GM18498 (cell line): ENCODE measurements at regions not wholly inside any gene's neighbourhood (a gene's known extent, or its start where the extent isn't known, plus 50 kb on each side); places are given as distances from the start of the nearest gene placed in this dataset.
"Not testable (repeated sequence)": the region's sequence is repeated elsewhere in the genome, so short reads cannot be mapped to it uniquely, and the experiment has no call there.

Experiments used
- ATAC-seq: cut with Tn5 transposase; IDR thresholded peaks from one replicate; pipeline ENCODE4 v1.9.1; 2021; ENCODE audit warnings: mild to moderate bottlenecking, moderate library complexity; ENCODE audit not compliant: unreplicated experiment

- ATAC-seq, result no peak
Measured at GRCh38 chr7:127530148-127530547, 55.2 kb downstream of the GCC1 start.

- no peak for ATAC-seq
Measured at GRCh38 chr7:127527561-127527960, 57.8 kb downstream of the GCC1 start.

GRCh38 chr7:127525866-127526480 lies 59.4 kb downstream of the GCC1 start:
- no peak for ATAC-seq

- no peak for ATAC-seq
Measured at GRCh38 chr7:127516320-127516719, 69.1 kb downstream of the GCC1 start.

- no peak for ATAC-seq
Measured at GRCh38 chr7:127514499-127514898, 70.9 kb downstream of the GCC1 start.

- no peak for ATAC-seq
Measured at GRCh38 chr7:127513311-127513710, 72.1 kb downstream of the GCC1 start.

- no peak for ATAC-seq
Measured at GRCh38 chr7:127512663-127513062, 72.7 kb downstream of the GCC1 start.

- no peak for ATAC-seq
Measured at GRCh38 chr7:127504715-127505114, 80.7 kb downstream of the GCC1 start.

GRCh38 chr7:127501817-127502216 lies 83.6 kb downstream of the GCC1 start:
- ATAC-seq, result no peak

- no peak for ATAC-seq
Measured at GRCh38 chr7:127487381-127487780, 94.9 kb upstream of the ZNF800 start.

- ATAC-seq, result no peak
Measured at GRCh38 chr7:127486654-127487053, 94.1 kb upstream of the ZNF800 start.

- no peak for ATAC-seq
Measured at GRCh38 chr7:127485482-127485881, 93.0 kb upstream of the ZNF800 start.

GRCh38 chr7:127484954-127485353 lies 92.4 kb upstream of the ZNF800 start:
- ATAC-seq, result no peak

- no peak for ATAC-seq
Measured at GRCh38 chr7:127478461-127478860, 86.0 kb upstream of the ZNF800 start.

GRCh38 chr7:127478024-127478355 lies 85.5 kb upstream of the ZNF800 start:
- ATAC-seq, result no peak

GRCh38 chr7:127477295-127478023 lies 85.0 kb upstream of the ZNF800 start:
- no peak for ATAC-seq

- ATAC-seq, result no peak
Measured at GRCh38 chr7:127476618-127477017, 84.1 kb upstream of the ZNF800 start.

GRCh38 chr7:127474457-127474856 lies 81.9 kb upstream of the ZNF800 start:
- no peak for ATAC-seq

GRCh38 chr7:127473409-127473808 lies 80.9 kb upstream of the ZNF800 start:
- ATAC-seq, result no peak

- ATAC-seq, result no peak
Measured at GRCh38 chr7:127460077-127460476, 67.6 kb upstream of the ZNF800 start.

GRCh38 chr7:127451258-127451657 lies 58.8 kb upstream of the ZNF800 start:
- not testable (repeated sequence) for ATAC-seq

GRCh38 chr7:127448566-127448965 lies 56.1 kb upstream of the ZNF800 start:
- no peak for ATAC-seq
